Fibroblast of the aortic adventitia (primary cell): ENCODE measurements at regions not wholly inside any gene's neighbourhood (a gene's known extent, or its start where the extent isn't known, plus 50 kb on each side); places are given as distances from the start of the nearest gene placed in this dataset.

Experiments used
- DNase-seq: peaks from one replicate; pipeline ENCODE4 v3.0.0-alpha.2; 2010; ENCODE audit warnings: low read depth
- H3K4me3 ChIP-seq: 2 replicates; pipeline ENCODE4 v1.5.1; 2011; ENCODE audit warnings: low read depth, mild to moderate bottlenecking, control low read depth, low read length, moderate library complexity
- CTCF ChIP-seq: IDR thresholded peaks from 2 replicates; pipeline ENCODE4 v1.5.1; 2011; ENCODE audit warnings: mild to moderate bottlenecking, low read length, control low read depth, inconsistent platforms; ENCODE audit not compliant: insufficient read depth

DNA sequence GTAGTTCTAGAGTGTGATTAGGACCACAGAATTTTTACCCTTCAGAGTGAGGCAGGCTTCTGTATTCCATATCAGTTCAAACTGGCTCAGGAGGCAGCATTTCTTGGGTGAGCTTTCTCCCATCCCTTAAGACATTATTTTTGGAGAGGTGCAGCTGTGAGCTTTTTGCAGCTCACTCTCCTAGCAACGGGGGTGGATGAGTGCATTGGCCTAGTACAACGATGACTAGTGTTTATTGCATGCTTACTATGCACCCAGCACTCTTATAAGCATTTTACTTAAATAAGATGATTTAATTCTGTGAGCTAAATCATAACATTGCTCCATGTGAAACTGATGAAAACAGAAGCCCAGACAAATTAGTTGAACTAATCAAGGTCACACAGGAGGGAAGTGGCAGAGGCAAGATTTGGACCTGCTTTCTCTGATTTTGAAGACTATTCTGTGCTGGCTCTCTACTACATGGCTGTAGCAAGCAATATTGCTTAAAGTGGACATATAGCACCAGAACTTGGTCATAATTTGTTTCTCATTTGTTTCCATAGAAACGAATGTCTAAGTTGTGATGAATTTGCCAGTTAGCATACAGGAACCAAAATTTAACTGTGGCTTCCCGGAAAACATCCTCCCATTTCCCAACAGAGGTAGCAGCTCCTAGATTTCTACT is 372.1 kb upstream of the RIOK2 start:
- peak; percentile 56 for DNase-seq
- no peak for TF ChIP-seq CTCF
- no peak overlapping the region for H3K4me3 ChIP-seq

GRCh38 chr5:97555644-97555981 is 372.6 kb upstream of the RIOK2 start:
- no peak for TF ChIP-seq CTCF
- no peak for DNase-seq
- H3K4me3 ChIP-seq: no peak overlapping the region

DNA sequence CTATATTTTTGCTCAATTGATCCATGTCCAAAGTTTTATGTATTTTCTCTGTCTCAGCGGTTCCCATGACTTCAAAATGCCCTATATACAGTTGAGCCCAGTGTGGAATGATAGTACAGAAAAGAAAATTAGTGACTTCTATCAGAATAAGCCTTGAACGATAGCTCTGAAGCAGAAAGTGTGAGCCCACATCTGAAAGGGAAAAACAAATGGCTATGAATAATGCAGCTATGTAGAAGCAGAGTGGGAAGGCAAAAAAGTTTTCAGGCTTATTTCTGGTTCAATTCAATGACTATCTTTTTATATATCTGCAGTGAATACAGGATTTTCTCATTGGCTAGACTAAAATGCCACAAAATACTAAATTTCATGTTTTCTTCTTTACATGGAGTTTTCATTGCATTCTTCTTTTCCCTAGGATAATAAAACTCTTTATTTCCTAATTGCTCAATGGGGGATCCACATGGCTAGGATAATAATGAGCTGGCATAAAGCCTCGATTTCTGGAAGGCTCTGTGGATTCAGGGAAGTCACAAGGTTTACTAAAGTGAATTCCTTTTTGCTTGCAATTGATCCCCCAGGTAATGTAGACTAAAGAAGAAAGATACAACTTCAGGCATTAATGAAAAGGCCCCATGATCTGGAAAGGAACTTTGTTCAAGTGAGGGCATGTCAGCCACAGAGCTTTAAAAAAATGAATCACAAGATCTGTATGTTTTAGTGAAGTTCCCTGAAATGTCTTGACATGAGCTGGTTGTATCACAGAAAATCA is 377.0 kb upstream of the RIOK2 start:
- DNase-seq: no peak
- H3K4me3 ChIP-seq: no peak overlapping the region
- no peak for TF ChIP-seq CTCF

- no peak for TF ChIP-seq CTCF
- DNase-seq: no peak
- H3K4me3 ChIP-seq: no peak overlapping the region
Observed at GRCh38 chr5:97560599-97560993, 377.5 kb upstream of the RIOK2 start.

DNA sequence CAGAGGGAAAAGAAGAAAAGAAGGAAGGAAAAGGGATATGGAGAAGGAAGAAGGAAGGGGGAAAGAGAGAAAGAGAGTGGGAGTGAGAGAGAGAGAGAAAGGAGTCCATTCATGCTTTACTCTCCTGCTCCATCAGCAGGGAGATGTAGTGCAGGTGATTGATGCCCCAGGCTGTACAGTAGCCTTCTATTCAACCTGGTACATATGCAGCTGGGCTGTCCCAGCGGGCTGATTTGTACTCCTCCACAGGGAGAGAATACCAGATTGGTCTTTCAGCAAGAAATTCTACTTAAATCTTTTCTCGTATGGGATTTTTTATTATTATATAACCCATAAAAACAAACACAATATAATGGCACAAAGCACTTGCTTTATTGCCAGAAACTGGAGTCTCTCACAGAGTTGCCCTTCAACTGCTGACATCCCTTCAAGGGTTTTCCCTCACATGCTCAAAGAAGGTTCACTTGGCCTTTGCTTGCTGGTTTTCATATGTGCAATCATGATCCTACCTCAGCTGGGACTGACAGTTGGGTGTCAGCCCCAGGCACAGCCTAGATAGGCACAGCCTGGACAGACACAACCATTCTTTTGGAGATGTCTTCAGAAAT is 380.1 kb upstream of the RIOK2 start:
- DNase-seq: no peak
- TF ChIP-seq CTCF: no peak
- H3K4me3 ChIP-seq: no peak overlapping the region

GRCh38 chr5:97568382-97568781 is 385.3 kb upstream of the RIOK2 start:
- no peak for TF ChIP-seq CTCF
- DNase-seq: no peak
- no peak overlapping the region for H3K4me3 ChIP-seq
